CD14-positive monocyte (primary cell): ENCODE measurements at regions not wholly inside any gene's neighbourhood (a gene's known extent, or its start where the extent isn't known, plus 50 kb on each side); places are given as distances from the start of the nearest gene placed in this dataset.

Source experiments
- DNase-seq, 3 donors: peaks; one replicate each; pipeline ENCODE4 v3.0.0-alpha.2; 2011 to 2022
- H2AFZ ChIP-seq: 2 replicates; pipeline ENCODE4 v1.6.0; 2012; ENCODE audit warnings: mild to moderate bottlenecking, low read depth, low read length, inconsistent platforms; ENCODE audit not compliant: insufficient read depth, poor library complexity, severe bottlenecking
- H3K27ac ChIP-seq, 2 donors: 1 replicate in 1 of 2; 2 replicates in 1 of 2; pipeline ENCODE4 v1.5.1; 2012 to 2013; ENCODE audit warnings: low read length in 2 of 2, control low read depth in 1 of 2, inconsistent platforms in 1 of 2, low read depth in 1 of 2, mild to moderate bottlenecking in 1 of 2
- H3K27me3 ChIP-seq, 2 donors: one replicate each; pipeline versions ENCODE4 v1.6.0 to v1.6.1; 2011 to 2013; ENCODE audit warnings: low read length in 2 of 2; ENCODE audit not compliant: control insufficient read depth in 2 of 2, insufficient read depth in 2 of 2
- H3K36me3 ChIP-seq, 2 donors: replicated peaks in 1 of 2; 1 replicate in 1 of 2; 2 replicates in 1 of 2; pipeline versions ENCODE4 v1.5.1 to v1.6.1; 2012 to 2013; ENCODE audit warnings: low read length in 2 of 2, control low read depth in 1 of 2, inconsistent platforms in 1 of 2, mild to moderate bottlenecking in 1 of 2; ENCODE audit not compliant: insufficient read depth in 2 of 2, control insufficient read depth in 1 of 2
- H3K4me1 ChIP-seq, 2 donors: 1 replicate in 1 of 2; 2 replicates in 1 of 2; pipeline versions ENCODE4 v1.5.1 to v1.6.1; 2012 to 2013; ENCODE audit warnings: low read length in 2 of 2, control low read depth in 1 of 2, inconsistent platforms in 1 of 2, mild to moderate bottlenecking in 1 of 2, moderate library complexity in 1 of 2; ENCODE audit not compliant: insufficient read depth in 2 of 2, control insufficient read depth in 1 of 2
- H3K4me2 ChIP-seq: replicated peaks from 2 replicates; pipeline ENCODE3; 2012; ENCODE audit warnings: low read length, moderate library complexity, mild to moderate bottlenecking; ENCODE audit not compliant: poor library complexity, severe bottlenecking; ENCODE audit errors: extremely low read depth
- H3K4me3 ChIP-seq, 3 experiments: fragments of 200-600 bp in 1 of 3; sonication (generic) in 1 of 3; replicated peaks in 1 of 3; 1 replicate in 2 of 3; 2 replicates in 1 of 3; pipeline ENCODE4 v1.5.1; 2011 to 2013; ENCODE audit warnings: low read length in 3 of 3, mild to moderate bottlenecking in 3 of 3, control low read depth in 2 of 3, low read depth in 2 of 3, inconsistent platforms in 1 of 3, moderate library complexity in 1 of 3
- H3K79me2 ChIP-seq: 2 replicates; pipeline ENCODE4 v1.6.0; 2012; ENCODE audit warnings: mild to moderate bottlenecking, control low read depth, inconsistent platforms, low read length, moderate library complexity; ENCODE audit not compliant: insufficient read depth
- H3K9ac ChIP-seq: 2 replicates; pipeline ENCODE4 v1.6.0; 2017; ENCODE audit warnings: low read length, mild to moderate bottlenecking; ENCODE audit not compliant: insufficient read depth, poor library complexity, severe bottlenecking
- H3K9me3 ChIP-seq, 2 donors: replicated peaks in 1 of 2; 1 replicate in 1 of 2; 2 replicates in 1 of 2; pipeline versions ENCODE4 v1.5.1 to v1.6.1; 2012 to 2013; ENCODE audit warnings: low read length in 2 of 2, control low read depth in 1 of 2; ENCODE audit not compliant: control insufficient read depth in 1 of 2, insufficient read depth in 1 of 2
- H4K20me1 ChIP-seq: 2 replicates; pipeline ENCODE4 v1.6.0; 2012; ENCODE audit warnings: mild to moderate bottlenecking, low read length, control low read depth, moderate library complexity; ENCODE audit not compliant: insufficient read depth
- H3K27ac Mint-ChIP-seq, 7 donors: one replicate each; pipeline ENCODE4 v1.8.0; 2020; ENCODE audit warnings: mild to moderate bottlenecking in 7 of 7, mixed read lengths in 7 of 7, moderate library complexity in 6 of 7, inconsistent platforms in 2 of 7
- H3K27me3 Mint-ChIP-seq, 3 donors: one replicate each; pipeline ENCODE4 v1.8.0; 2021 to 2022; ENCODE audit warnings: low read depth in 3 of 3, mild to moderate bottlenecking in 3 of 3, mixed read lengths in 3 of 3, moderate library complexity in 3 of 3, inconsistent platforms in 1 of 3
- H3K36me3 Mint-ChIP-seq, 2 donors: one replicate each; pipeline ENCODE4 v1.8.0; 2020; ENCODE audit warnings: mixed read lengths in 2 of 2, inconsistent platforms in 1 of 2, mild to moderate bottlenecking in 1 of 2
- H3K4me1 Mint-ChIP-seq: one replicate; pipeline ENCODE4 v1.8.0; 2020; ENCODE audit warnings: mild to moderate bottlenecking, mixed read lengths
- H3K4me3 Mint-ChIP-seq, 2 donors: one replicate each; pipeline ENCODE4 v1.8.0; 2020; ENCODE audit warnings: mild to moderate bottlenecking in 2 of 2, mixed read lengths in 2 of 2, moderate library complexity in 1 of 2
- H3K9me3 Mint-ChIP-seq, 7 donors: one replicate each; pipeline ENCODE4 v1.8.0; 2020 to 2022; ENCODE audit warnings: mixed read lengths in 7 of 7, mild to moderate bottlenecking in 6 of 7, moderate library complexity in 6 of 7, inconsistent platforms in 2 of 7
- CTCF ChIP-seq: fragments of 200-600 bp; IDR thresholded peaks from one replicate; pipeline ENCODE4 v1.8.0; 2022; ENCODE audit warnings: antibody characterized with exemption, mild to moderate bottlenecking
- WGBS: methylation state at CpG from one replicate; pipeline ENCODE4 v1.1.5; 2013; ENCODE audit warnings: missing lambda C conversion rate; ENCODE audit not compliant: insufficient coverage; 5-methylcytosine and 5-hydroxymethylcytosine counted together
- intact Hi-C, 2 donors: fragments of 100-400 bp; cut with micrococcal nuclease; formaldehyde crosslinking; loops; one replicate each; pipeline versions ENCODE4 v1.15.0 to v1.15.1; 2023

GRCh38 chr6:130647246-130647645 lies 180.0 kb upstream of the SMLR1 start:
- peaks cover 0 to 2% (median 0%) of the 10 kb centered on the region in 3 donors for H3K27me3 Mint-ChIP-seq
- H3K36me3 Mint-ChIP-seq, result no peaks in the 10 kb centered on the region
- no peaks in the 10 kb centered on the region for H3K4me1 ChIP-seq
- peaks cover 11 to 22% (median 12%) of the 10 kb centered on the region in 7 donors for H3K9me3 Mint-ChIP-seq
- no peak overlapping the region for H3K27ac ChIP-seq
- H2AFZ ChIP-seq, result no peak overlapping the region
- no peak overlapping the region for H3K27ac Mint-ChIP-seq
- H3K36me3 ChIP-seq, result no peaks in the 10 kb centered on the region
- H3K4me3 Mint-ChIP-seq, result no peak overlapping the region
- no peak overlapping the region for H3K9ac ChIP-seq
- H3K27me3 ChIP-seq, result no peaks in the 10 kb centered on the region
- no peak for DNase-seq
- no peaks in the 10 kb centered on the region for H4K20me1 ChIP-seq
- peaks cover 10 to 18% of the 10 kb centered on the region in 2 donors for H3K9me3 ChIP-seq
- no peaks in the 10 kb centered on the region for H3K79me2 ChIP-seq
- H3K4me1 Mint-ChIP-seq, result no peaks in the 10 kb centered on the region
- H3K4me3 ChIP-seq, result no peak overlapping the region
- intact Hi-C loops, result no loop called here
- H3K4me2 ChIP-seq, result no peak overlapping the region
- TF ChIP-seq CTCF, result no peak

GRCh38 chr6:130655586-130655985 lies 171.6 kb upstream of the SMLR1 start:
- Mint-ChIP-seq H3K4me3 (no peak overlapping the region), H3K9me3 (peaks cover 0 to 5% (median 2%) of the 10 kb centered on the region in 7 donors), H3K27me3 (no peaks in the 10 kb centered on the region), H3K27ac (no peak overlapping the region), H3K36me3 (no peaks in the 10 kb centered on the region), H3K4me1 (no peaks in the 10 kb centered on the region)
- Histone ChIP-seq H3K9me3 (no peaks in the 10 kb centered on the region), H3K9ac (no peak overlapping the region), H2AFZ (no peak overlapping the region), H3K4me2 (no peak overlapping the region), H3K27ac (no peak overlapping the region), H4K20me1 (no peaks in the 10 kb centered on the region), H3K4me1 (no peaks in the 10 kb centered on the region), H3K36me3 (no peaks in the 10 kb centered on the region), H3K4me3 (no peak overlapping the region), H3K27me3 (no peaks in the 10 kb centered on the region), H3K79me2 (no peaks in the 10 kb centered on the region)
- DNase-seq, result no peak
- TF ChIP-seq CTCF, result no peak
- intact Hi-C loops, result no loop called here
- no CpG with 5 or more reads among the region's 1 CpG for WGBS
